ENCODE measurements at regions not wholly inside any gene's neighbourhood (a gene's known extent, or its start where the extent isn't known, plus 50 kb on each side); places are given as distances from the start of the nearest gene placed in this dataset.
"Not testable (repeated sequence)": the region's sequence is repeated elsewhere in the genome, so short reads cannot be mapped to it uniquely, and the experiment has no call there.

DNA sequence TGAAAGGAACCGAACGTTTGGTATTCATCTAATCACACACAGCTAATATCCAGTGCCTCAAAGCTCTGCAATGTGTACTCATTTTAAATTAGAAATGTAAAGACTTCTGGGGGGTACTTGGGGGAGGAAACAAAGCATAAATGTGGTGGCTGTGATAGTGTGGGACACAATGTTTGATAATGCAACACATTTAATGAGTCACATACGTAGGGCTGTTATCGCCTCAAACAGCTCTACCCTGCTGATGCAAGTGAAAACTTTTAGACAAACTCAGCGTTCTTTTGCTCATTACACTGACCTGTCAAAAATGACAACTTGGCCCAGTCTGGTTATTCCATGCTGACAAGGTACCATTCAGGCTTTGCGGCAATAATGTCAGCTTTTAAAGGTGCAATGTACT lies 1227.1 kb upstream of the CELF4 start:
- no peak for TF ChIP-seq JUND (IDR thresholded peaks at IDR 0.05; ENCODE audit: low read depth)
- no peak for DNase-seq (ENCODE audit: low read depth in 1 of 2, low spot score in 1 of 2)
- in situ Hi-C loops (cut with HindIII; ENCODE audit: low pct_unique_long_range_greater_than_20kb, low sequenced_read_pairs), result no loop called here

- no peak for TF ChIP-seq JUND (IDR thresholded peaks at IDR 0.05; ENCODE audit: low read depth)
- in situ Hi-C loops (cut with HindIII; ENCODE audit: low pct_unique_long_range_greater_than_20kb, low sequenced_read_pairs), result no loop called here
- no peak for DNase-seq (ENCODE audit: low read depth in 1 of 2, low spot score in 1 of 2)
These were observed 1225.2 kb upstream of the CELF4 start for GRCh38 chr18:38790786-38791185.

GRCh38 chr18:38790303-38790702 lies 1224.7 kb upstream of the CELF4 start:
- TF ChIP-seq JUND (IDR thresholded peaks at IDR 0.05; ENCODE audit: low read depth), result no peak
- DNase-seq (ENCODE audit: low read depth in 1 of 2, low spot score in 1 of 2), result peak in 1 of 2 experiments; percentile 31
- in situ Hi-C loops (cut with HindIII; ENCODE audit: low pct_unique_long_range_greater_than_20kb, low sequenced_read_pairs), result no loop called here

- in situ Hi-C loops (cut with HindIII; ENCODE audit: low pct_unique_long_range_greater_than_20kb, low sequenced_read_pairs), result no loop called here
- TF ChIP-seq JUND (IDR thresholded peaks at IDR 0.05; ENCODE audit: low read depth), result no peak
- no peak for DNase-seq (ENCODE audit: low read depth in 1 of 2, low spot score in 1 of 2)
These were observed 1223.5 kb upstream of the CELF4 start for GRCh38 chr18:38789141-38789540.

DNA sequence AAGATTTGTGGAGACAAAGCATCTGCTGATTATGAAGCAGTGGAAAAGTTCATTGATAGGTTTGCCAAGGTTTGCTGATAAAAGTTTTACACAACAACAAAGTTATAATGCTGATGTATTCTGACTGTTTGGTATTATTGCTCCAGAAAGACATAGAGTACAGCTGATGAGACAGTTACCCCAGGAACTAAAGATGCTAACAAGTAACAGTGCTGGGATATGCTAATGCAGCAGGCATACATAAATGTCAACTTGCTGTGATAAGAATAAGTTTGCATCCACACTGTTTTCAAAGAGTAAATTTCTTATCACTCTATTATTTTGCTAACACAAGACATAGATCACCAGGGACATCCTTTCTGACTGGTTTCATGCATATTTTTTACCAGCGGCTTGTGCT lies 1221.3 kb upstream of the CELF4 start:
- no peak for TF ChIP-seq JUND (IDR thresholded peaks at IDR 0.05; ENCODE audit: low read depth)

DNA sequence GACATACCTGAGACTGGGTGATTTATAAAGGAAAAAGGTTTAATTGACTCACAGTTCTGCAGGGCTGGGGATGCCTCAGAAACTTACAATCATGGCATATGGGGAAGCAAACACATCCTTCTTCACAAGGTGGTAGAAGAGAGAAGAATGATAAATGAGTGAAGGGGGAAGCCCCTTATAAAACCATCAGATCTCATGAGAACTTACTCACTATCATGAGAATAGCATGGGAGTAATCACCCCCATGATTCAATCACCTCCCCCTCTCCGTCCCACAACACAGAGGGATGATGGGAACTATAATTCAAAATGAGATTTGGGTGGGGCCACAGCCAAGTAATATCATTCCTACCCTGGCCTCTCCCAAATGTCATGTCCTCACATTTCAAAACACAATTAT lies 1206.0 kb upstream of the CELF4 start:
- DNase-seq (ENCODE audit: low read depth in 1 of 2, low spot score in 1 of 2); in situ Hi-C loops (cut with HindIII; ENCODE audit: low pct_unique_long_range_greater_than_20kb, low sequenced_read_pairs): not testable (repeated sequence)

More for the DNA sequence above, 1221.3 kb upstream of the CELF4 start:
- in situ Hi-C loops (cut with HindIII; ENCODE audit: low pct_unique_long_range_greater_than_20kb, low sequenced_read_pairs), result no loop called here
- DNase-seq (ENCODE audit: low read depth in 1 of 2, low spot score in 1 of 2), result no peak

DNA sequence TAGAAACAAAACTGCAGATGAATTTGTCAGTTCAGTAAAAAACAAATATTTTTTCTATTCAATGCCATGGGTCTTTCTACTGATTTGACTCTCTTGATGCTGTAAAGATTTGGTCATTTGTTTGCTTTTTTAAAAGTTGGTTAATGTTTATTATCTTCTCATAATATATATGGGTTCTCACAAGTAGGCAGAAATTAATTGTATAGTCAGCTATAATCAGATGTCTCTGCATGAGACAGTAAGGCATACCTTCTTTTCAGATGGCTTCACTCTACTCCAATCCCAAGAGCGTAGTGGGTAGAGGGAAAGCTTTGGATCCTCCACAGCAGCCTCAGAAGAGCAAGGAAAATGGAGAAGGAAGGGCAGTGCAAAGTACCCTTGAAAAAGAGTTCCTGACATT lies 1202.9 kb upstream of the CELF4 start:
- TF ChIP-seq JUND (IDR thresholded peaks at IDR 0.05; ENCODE audit: low read depth), result no peak
- DNase-seq (ENCODE audit: low read depth in 1 of 2, low spot score in 1 of 2), result no peak
- in situ Hi-C loops (cut with HindIII; ENCODE audit: low pct_unique_long_range_greater_than_20kb, low sequenced_read_pairs), result no loop called here

GRCh38 chr18:38759457-38759856 lies 1193.9 kb upstream of the CELF4 start:
- in situ Hi-C loops (cut with HindIII; ENCODE audit: low pct_unique_long_range_greater_than_20kb, low sequenced_read_pairs), result no loop called here
- TF ChIP-seq JUND (IDR thresholded peaks at IDR 0.05; ENCODE audit: low read depth), result no peak
- DNase-seq (ENCODE audit: low read depth in 1 of 2, low spot score in 1 of 2), result no peak

GRCh38 chr18:38756436-38756835 lies 1190.8 kb upstream of the CELF4 start:
- no peak for DNase-seq (ENCODE audit: low read depth in 1 of 2, low spot score in 1 of 2)
- TF ChIP-seq JUND (IDR thresholded peaks at IDR 0.05; ENCODE audit: low read depth), result no peak
- in situ Hi-C loops (cut with HindIII; ENCODE audit: low pct_unique_long_range_greater_than_20kb, low sequenced_read_pairs), result no loop called here

- in situ Hi-C loops (cut with HindIII; ENCODE audit: low pct_unique_long_range_greater_than_20kb, low sequenced_read_pairs), result no loop called here
- TF ChIP-seq JUND (IDR thresholded peaks at IDR 0.05; ENCODE audit: low read depth), result no peak
- no peak for DNase-seq (ENCODE audit: low read depth in 1 of 2, low spot score in 1 of 2)
These were observed 1186.8 kb upstream of the CELF4 start for GRCh38 chr18:38752430-38752829.

DNA sequence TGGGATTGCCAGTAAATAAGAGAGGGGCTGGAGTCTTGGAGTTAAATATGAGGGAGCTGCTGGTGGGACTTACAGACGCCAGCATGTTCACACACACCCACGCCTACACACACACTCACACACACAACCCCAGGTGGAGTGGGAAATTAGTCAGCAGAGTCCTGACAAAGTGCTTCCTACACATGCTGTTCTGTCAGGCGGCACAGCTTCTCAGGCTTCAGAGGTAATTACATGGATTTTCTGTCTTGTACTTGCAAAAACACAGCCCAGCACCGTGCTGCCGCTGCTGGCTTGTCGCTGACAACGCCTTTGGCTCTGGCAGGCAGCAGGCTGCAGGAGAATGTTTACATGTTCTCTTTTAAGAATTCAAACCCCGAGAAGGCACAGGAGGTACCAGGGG lies 1186.3 kb upstream of the CELF4 start:
- in situ Hi-C loops (cut with HindIII; ENCODE audit: low pct_unique_long_range_greater_than_20kb, low sequenced_read_pairs), result no loop called here
- TF ChIP-seq JUND (IDR thresholded peaks at IDR 0.05; ENCODE audit: low read depth), result no peak
- peak in 1 of 2 experiments; percentile 5 for DNase-seq (ENCODE audit: low read depth in 1 of 2, low spot score in 1 of 2)

DNA sequence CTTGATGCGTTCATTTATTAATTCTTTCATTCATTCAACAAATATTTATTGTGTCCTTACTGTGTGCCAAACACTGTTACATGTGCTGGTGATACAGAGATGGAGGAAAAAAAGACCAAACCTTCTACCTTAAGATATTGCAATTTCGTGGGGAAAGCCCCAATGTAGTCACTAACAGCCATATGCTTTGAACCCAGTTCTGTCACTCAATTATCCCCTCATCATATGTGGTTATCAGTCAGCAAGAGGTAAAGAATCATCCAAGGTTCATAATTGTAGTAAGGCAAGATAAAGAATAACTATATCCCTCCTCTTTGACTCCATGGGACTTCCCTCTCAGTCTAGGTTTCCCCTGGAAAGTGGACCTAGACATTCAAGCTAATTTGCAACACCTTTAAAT lies 1185.6 kb upstream of the CELF4 start:
- in situ Hi-C loops (cut with HindIII; ENCODE audit: low pct_unique_long_range_greater_than_20kb, low sequenced_read_pairs), result no loop called here
- no peak for TF ChIP-seq JUND (IDR thresholded peaks at IDR 0.05; ENCODE audit: low read depth)
- no peak for DNase-seq (ENCODE audit: low read depth in 1 of 2, low spot score in 1 of 2)

- TF ChIP-seq JUND (IDR thresholded peaks at IDR 0.05; ENCODE audit: low read depth), result no peak
- in situ Hi-C loops (cut with HindIII; ENCODE audit: low pct_unique_long_range_greater_than_20kb, low sequenced_read_pairs), result no loop called here
These were observed 1185.2 kb upstream of the CELF4 start for GRCh38 chr18:38750751-38751150.

GRCh38 chr18:38747153-38747552 lies 1181.6 kb upstream of the CELF4 start:
- in situ Hi-C loops (cut with HindIII; ENCODE audit: low pct_unique_long_range_greater_than_20kb, low sequenced_read_pairs), result no loop called here
- no peak for TF ChIP-seq JUND (IDR thresholded peaks at IDR 0.05; ENCODE audit: low read depth)
- no peak for DNase-seq (ENCODE audit: low read depth in 1 of 2, low spot score in 1 of 2)

More at GRCh38 chr18:38750751-38751150, 1185.2 kb upstream of the CELF4 start:
- no peak for DNase-seq (ENCODE audit: low read depth in 1 of 2, low spot score in 1 of 2)

- in situ Hi-C loops (cut with HindIII; ENCODE audit: low pct_unique_long_range_greater_than_20kb, low sequenced_read_pairs), result not testable (repeated sequence)
These were observed 1154.6 kb upstream of the CELF4 start for GRCh38 chr18:38720181-38720580.

More at GRCh38 chr18:38720181-38720580, 1154.6 kb upstream of the CELF4 start:
- peak in 1 of 2 experiments; percentile 56 for DNase-seq (ENCODE audit: low read depth in 1 of 2, low spot score in 1 of 2)

Data from T47D (cell line).